ENCODE measurements at regions not wholly inside any gene's neighbourhood (a gene's known extent, or its start where the extent isn't known, plus 50 kb on each side); places are given as distances from the start of the nearest gene placed in this dataset.
"Not testable (repeated sequence)": the region's sequence is repeated elsewhere in the genome, so short reads cannot be mapped to it uniquely, and the experiment has no call there.

DNA sequence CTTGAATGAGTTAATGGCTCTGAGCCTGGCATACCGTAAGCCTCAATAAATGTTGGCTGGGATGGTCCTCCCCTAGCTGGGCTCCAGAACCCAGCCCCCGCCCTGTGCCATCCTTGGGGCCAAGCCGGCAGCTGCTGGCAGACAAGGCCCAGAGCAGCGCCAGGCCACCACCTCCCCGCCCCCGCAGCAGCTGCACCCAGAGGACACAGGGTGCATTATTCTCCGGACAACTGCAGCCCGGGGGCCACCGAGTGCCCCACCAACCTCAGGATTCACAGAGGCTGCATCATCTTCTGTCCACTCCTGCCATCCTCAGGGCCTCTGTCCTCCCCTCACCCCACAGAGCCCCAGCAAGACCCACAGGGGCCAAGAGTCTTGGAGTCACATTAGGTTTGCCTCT, 92.7 kb downstream of the NCOR2 start:
- DNase-seq: no peak

DNA sequence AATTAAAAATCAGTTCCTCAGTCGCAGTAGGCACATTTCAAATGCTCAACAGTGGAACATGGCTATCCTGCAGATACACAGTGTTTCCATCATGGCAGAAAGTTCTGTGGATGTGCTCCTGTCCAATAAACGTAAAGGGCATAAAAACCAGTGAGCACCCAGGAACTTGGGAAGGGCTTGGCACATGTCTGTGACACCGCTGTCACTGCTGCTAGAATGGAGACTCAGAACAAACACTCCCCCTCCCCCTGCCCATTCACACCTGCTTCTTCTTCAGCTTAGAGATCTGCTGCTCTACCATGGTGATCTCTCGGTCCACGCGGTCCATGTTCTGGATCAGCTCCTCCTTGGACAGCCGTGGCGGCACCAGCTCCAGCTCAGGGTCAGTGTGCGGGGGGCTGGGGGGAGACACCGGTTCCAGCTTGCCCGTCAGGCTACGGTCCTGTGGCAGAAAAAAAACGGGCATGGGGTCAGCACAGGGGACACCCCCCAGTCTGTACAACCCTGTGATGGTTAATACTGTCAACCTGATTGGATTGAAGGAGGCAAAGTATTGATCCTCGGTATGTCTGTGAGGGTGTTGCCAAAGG, 94.6 kb downstream of the NCOR2 start:
- no peak for DNase-seq

DNA sequence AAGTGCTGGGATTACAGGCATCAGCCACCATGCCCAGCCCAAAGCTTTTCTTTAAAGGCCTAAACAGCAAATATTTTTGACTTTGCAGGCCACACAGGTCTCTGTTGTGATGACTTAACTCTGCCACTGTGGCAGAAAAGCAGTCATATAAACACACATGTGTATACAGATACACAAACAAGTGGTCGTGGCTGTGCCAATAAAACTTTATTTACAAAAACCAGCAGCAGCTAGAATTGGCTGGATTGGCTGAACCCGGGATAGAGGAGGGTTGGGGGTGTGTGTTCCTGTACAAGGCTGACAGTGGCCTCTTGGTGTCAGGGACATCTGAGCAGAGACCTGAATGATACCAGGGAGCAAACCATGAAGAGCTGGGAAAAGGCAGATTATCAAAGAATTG, 95.6 kb downstream of the NCOR2 start:
- DNase-seq: no peak

DNA sequence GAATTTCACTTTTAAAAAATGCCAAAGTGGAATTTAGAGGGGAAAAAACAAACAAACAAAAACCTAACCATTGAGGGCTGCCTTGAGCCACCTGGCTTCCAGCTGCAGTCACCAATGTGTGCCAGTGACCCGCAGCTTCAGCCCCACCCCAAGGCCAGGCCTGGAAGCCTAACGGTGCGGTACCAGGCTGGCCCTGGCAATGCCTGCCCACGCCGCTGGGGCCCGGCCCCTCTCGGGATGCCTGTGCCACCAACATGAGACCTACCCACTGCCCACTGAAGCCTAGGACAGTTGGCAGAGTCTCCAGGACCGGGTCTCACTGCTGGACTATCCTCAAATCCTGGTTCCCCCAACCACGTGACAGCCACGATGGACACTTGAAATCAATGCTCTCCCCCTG, 96.6 kb downstream of the NCOR2 start:
- no peak for DNase-seq

DNA sequence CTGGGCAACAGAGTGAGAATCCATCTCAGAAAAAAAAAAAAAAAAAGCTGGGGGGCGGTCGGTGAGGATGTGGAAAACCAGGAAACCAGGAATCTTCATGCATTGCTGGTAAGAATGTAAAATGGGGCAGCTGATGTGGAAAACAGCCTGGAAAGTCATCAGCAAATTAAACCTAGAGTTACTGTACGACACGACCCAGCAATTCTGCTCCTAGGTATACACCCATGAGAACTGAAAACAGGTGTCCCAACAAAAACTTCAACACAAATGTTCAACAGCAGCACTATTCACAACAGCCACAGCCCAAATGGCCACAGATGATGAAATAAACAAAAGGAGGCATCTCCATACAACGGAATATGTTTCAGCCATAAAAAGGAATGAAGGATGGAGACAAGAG, 97.3 kb downstream of the NCOR2 start:
- no peak for DNase-seq

DNA sequence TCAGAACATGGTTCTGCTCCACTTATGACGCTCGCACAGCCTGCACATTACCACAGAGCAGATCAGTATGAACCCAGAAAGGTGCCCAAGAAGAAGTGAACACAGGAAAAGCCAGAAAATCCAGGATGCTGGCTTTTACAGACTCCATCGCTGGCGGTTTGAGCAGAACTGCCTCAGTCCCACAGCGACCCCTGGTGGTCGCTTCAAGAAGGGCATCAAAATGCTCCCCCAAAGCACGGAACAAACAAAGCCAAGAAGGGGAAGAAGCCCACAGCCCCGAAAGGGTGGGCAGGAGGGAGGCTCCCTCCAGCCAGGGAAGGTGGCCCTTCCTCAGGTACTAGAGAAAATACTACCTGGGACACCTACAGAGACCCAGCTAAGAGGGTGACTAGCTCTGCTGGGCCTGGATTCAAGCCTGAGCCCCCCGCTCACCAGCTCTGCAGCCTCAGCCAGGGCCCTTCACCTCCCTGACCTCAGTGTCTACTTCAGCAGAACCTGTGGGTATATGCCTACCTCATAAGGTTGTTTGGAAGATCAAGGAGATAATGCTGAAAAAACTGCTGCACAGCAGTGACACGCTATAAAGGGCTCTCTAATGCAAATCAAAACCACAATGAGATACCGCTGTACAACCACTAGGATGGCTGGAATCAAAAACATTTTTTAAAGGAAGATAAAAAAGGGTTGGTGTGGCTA, 98.1 kb downstream of the NCOR2 start:
- peak; percentile 15 to 53 for DNase-seq

DNA sequence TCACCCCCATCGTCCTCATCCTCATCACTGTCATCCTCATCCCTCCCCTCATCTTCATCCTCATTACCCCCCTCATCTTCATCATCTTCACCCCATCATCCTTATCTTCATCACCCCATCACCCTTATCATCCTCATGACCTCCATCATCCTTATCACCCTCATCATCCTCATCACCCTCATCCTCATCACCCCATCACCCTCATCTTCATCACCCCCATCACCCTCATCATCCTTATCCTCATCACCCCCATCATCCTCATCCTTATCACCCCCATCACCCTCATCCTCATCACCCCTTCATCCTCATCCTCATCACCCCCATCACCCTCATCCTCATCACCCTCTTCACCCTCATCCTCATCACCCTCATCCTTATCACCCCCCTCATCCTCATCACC, 99.9 kb downstream of the NCOR2 start:
- DNase-seq: not testable (repeated sequence)

DNA sequence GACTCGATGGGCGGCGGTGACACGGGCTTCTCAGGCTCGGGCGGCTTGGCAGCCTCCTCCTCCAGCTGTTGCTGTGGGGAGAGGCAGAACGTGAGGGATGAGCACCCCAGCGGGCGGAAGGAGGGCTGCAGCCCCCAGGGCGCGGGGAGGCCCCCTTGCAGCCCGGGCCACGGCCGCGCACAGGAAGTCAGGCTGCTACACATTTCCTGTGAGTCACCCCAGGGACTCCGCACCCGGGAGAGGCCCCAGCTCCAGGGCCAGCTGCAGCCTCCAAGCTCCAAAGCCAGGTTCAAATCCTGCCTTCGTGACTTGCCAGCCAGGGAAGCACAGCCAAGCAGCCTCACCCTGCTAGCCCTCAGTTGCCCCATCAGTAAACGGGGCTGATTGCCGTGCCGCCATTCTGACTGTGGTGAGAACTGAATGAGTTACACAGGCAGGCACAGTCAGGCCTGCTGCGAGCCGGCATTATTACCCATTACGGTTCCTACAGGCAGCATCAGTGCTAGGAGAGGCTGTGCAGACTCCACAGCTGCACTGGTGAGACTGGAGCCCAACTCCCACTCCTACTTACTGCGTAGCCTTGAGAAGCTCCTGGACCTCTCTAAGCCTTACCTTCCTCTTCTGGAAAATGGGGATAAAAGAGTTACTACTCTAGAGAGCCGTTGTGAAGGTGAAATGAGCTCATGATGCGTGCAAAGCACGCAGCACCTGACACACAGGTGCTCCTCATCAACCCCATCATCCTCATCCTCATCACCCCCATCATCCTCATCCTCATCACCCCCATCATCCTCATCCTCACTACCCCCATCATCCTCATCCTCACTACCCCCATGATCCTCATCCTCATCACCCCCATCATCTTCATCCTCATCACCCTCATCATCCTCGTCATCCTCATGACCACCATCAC, 100.9 kb downstream of the NCOR2 start:
- DNase-seq: peak; percentile 89 to 91

DNA sequence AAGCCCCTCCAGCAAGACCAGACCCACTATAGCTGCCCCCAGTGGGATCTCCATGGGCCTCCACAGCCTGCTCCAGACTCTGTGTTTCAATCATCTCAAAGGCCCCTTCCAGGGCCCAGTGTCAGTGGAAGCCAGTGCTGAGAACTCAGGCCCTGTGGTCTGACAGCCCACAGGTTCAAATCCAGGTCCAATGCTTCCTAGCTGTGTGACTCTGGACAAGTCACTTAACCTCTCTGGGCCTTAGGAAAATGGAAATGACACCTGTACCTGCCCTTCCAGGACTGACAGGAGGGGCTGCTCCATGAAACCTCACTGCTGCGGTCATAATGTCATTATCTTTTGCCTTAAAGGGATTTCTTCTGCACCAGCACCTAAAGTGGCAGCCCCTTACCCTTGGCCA, 101.9 kb downstream of the NCOR2 start:
- DNase-seq: no peak

DNA sequence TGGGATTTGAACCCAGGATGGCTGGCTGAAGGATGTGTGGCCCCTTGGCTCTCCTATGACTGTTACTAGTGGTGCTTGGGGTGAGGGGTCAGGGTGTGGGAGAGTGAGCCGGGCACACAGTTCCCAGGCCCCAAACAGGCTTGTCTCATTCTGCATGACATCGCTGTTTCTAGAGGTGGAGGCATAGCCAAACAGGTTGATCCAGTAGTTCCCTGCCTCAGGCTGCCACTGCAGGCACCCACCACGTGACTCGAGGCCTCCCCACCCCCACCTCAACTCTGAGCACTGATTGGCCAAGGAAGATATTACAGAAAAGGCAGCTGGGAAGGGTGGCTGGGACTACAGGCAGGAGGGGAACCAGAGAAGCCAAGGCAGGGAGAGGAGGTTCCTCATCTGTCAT, 102.6 kb downstream of the NCOR2 start:
- DNase-seq: no peak

DNA sequence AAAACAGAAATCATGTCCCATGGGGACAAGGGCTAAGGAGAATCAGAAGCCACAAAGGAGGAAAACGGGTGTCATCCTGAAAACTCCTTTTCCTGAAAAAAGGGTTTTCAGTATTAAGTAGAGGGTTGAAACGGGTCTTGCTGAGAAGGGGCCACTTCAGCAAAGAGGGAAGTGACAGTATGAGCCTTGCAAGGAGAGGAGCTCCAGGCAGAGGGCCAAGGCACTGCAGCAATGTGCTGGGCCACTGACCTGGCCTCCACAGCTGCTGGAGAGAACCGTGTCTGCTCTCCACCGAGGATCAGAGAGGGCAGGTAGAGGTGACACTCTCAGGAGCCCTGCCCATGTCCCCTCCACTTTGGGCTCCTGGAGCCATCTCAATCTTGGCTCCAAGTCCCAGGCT, 103.3 kb downstream of the NCOR2 start:
- DNase-seq: no peak

DNA sequence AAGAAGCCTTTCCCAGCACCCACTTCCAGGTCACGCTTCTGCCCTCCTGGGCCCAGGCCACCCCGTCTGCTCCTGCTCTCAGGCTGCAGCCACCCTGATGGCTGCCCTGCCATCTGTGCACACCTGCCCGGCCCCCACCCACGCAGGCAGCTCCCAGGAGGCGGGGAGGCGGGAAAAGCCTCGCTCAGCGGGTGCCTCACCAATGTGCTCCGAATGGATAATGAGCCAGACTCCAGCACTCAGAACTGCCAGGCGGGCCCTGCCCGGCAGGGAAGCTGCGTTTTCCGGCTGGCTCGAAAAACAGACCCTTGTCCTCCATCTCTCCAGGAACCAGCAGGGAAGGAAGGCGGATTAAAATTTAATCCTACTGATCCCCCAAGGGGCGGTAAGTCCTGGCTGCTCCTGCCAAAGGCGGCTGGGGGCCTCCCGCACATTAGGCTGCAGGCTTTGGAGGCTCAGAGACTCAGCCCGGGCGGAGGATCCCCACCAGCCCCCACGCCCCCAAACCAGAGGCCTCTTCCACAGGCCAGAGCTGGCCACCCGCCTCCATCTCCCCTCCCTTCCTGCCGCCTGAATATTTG, 104.0 kb downstream of the NCOR2 start:
- DNase-seq: no peak

DNA sequence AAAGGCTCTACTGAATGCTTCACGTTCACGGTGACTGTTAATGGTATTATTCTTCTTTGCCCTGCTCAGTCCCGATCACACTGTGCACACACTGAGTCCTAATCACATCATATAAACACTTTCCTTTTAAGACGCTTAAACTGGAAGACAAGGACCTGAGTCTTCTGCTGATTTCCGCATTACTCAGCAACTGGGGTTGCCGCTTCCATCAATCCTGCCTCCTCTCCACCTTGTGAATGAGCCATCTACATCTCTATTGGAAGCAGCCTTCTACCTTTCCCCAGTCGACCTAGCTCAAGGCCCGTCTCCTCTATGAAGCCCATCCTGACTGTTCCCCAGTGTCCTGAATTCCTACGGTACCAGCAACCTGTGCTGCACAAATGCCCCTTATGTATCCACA, 104.7 kb downstream of the NCOR2 start:
- DNase-seq: no peak

DNA sequence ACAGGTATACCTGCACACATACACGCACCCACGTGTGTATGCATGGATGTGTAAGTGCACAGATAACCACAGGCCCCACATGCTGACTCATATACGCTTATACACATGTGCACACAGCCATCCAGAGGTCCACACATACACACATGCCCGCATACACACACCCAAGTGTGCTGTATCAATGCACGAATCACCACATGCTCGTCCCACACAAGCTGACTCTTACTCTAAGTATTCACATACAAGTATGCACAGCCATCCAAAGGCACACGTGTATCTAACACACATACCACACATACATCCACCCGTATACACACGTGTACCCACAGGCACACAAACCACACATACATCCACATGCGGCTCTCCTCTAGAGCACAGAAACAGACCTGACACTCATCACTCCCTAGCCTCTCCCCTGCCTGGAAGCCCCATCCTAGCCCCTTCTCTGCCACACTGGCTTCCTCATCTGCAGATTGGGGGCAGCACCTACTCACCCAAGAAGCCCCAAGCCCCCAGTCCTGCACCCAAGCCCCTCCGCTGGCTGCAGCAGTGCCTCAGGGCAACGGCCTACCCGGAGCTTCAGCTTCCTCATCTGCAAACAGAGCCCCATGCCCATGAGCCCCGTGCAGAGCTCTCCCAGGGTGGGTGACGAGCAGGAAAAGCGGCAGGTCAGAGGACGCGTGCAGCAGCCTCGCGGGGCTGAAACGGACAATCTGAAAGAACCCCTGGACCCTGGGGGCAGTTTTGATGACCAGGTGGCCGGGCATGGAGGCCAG, 105.4 kb downstream of the NCOR2 start:
- no peak for DNase-seq

DNA sequence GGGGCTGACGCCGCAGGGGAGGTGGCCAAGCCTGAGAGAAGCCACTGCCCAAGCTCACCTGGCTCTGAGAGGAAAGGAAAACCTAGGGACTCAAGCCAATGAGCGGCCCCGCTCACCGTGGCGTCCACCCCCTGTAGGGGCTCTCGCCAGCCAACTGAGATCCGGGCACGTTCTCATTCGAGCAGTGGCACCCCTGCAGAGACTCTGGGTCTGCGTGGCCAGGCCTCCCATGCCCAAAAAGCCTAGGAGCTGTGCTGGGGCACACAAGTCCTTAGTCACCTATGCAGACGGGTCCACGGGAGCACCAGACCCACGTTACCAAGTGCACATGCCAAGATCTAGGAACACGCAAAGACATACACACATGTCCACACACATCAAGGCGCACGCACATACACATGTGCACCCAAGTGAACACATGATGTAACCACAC, 106.2 kb downstream of the NCOR2 start:
- DNase-seq: no peak

DNA sequence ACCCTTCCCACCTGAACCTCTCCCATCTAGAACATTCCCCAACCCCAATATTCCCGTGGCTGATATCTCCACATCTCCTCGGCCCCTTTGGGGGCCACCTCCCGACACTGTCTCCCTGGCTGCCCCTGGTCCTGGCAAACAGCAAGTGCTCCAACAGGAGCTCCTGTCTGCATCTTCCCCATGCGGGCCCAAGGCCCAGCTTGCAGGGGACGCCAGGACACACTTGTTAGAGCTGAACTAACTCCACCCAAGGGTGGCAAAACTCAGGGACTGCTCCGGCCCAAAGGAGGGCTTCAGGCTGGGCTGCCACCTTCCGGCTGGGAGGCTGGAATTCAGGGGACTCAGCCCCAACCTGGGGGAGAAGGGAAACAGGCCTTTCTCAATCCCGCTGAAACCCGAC, 106.6 kb downstream of the NCOR2 start:
- no peak for DNase-seq

DNA sequence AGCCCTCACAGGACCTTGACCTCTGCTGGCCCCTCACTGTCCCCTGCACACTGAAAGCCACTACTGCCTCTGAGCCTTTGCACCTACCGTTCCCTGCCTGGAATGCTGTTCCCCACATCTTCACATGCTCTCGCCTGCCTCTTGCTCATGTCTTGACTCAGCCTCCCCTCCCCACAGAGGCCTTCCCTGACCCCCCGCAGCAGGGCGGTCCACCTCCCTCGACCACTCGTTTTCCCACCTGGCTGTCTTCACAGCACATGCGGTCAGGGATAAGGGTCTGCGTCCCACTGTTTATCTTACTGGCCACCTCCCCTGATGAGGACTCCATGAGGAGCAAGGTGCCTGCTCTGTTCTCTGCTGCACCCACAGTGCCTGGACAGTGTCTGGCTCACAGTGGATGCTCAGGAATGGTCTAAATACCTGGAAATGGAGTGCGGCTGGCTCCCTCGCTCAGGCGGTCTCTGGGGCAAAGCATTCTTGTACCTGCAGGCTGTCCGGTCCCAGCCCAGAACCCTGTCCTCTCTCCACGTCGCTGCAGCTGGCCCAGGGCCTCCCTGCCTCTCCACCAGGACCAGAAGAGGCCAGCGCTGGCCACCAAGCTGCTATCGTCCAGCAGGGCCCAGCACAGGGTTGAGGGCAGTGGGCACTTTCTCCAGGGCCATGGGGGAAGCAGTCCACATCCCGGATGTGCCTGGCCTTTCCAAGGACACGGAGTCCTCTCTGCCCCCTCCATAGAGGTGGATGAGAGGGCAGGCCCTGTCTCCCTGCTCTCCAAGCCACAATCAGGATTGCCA, 107.4 kb downstream of the NCOR2 start:
- DNase-seq: no peak

DNA sequence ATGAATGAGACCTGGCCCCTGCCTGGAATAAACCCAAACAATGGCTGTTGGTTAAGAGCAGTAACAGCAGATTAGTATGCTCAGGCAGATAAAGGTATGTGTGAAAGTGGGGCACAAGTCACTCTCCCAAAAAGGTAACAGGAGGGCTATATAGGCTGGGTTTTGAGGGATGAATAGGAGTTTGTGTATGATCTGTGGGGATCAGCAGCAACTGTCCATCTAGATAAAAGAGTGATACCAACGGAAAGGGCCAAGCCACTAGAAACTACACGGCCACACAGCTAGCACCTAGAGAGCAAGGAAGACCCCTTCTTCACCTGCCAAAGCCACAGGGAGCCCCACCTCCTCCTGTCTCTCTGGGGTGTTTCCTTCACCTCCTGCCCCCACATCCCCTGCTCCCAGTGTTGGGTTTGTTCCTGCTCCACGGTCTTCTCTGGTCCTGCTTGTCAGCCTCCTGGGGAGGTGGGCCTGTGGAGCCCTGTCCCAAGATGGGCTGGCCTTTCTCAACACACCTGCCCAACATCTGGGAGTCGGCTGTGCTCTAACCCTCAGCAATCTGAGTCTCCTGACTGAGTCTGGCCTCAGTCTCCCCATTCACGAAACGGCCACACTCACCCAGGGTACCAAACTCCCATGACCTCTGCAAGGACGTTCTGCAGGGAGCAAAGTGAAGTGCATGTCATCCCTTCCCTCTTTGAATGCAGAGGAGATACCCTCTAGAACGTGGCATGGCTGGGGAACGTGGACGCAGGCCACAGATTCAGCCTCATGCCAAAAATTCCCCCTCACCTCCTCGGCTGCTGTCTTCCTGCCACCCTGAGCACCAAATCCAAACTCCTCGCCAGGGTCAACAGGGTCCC, 108.2 kb downstream of the NCOR2 start:
- no peak for DNase-seq

DNA sequence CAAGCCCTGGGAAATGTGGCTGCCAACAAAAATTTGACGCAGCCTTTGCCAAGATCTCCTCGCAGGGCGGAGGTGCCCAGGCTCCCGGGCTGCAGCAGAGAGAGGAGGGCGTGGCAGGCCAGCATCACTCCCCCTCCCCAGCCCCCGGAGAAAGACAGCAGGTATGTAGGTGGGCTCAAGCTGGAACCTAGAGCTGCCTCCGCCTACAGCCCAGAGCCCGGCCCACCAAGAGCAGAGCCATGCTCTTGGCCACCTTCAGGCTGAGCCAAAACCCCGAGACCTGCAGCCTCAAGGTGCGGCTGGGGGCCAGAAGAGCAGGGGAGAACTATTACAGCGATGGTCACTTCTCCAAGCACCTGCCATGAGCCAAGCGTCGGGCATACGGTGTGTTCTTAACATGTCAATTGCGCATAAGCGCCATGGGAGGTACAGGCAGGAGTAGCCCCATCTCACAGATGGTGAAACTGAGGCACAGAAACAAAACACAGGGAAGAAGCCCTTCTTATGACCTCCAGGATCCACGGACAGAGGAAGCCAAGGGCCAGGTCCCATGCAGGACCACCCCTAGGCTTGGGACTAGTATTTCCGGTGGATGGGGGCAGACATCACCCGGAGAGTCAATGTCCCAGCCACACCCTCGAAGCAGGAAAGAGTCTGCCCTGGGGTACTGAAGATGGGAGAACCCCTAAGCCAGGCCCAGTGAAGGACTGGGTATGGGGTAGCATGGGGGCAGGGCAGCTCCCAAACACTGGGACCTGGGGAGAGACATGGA, 109.0 kb downstream of the NCOR2 start:
- DNase-seq: no peak
